ENCODE measurements at regions not wholly inside any gene's neighbourhood (a gene's known extent, or its start where the extent isn't known, plus 50 kb on each side); places are given as distances from the start of the nearest gene placed in this dataset.

DNA sequence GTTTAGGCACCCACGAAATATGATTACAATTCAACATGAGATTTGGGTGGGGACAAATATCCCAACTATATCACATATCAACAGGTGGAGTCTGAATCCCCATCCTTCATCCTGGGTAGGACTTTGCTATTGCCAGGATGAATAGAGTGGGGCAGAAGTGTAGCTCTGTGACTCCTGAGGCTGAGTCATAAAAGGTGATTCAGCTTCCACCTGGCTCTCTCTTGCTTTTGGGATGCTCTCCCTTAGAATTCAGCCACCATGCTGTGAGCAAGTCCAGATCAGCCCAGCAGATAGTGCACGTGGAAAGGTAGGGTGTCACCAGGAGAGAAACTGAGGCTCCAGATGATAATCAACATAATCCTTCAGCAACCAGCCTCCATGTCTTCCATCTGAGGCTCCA, 193.8 kb upstream of the BCOR start:
- Histone ChIP-seq H3K9ac (ENCODE audit: low read length) (no peak overlapping the region), H3K79me2 (replicated peaks; ENCODE audit: insufficient read depth, low read length) (no peaks in the 10 kb centered on the region), H3K9me2 (ENCODE audit: insufficient read depth, low read length) (no peaks in the 10 kb centered on the region), H4K20me1 (ENCODE audit: insufficient read depth) (no peaks in the 10 kb centered on the region), H3K9me3 (ENCODE audit: low read length) (no peaks in the 10 kb centered on the region), H3K4me3 (ENCODE audit: low read length) (no peak overlapping the region), H3K4me2 (ENCODE audit: low read length) (no peak overlapping the region), H3K36me3 (ENCODE audit: insufficient read depth, low read length) (no peaks in the 10 kb centered on the region), H3K27me3 (ENCODE audit: insufficient read depth, low read depth, low read length) (no peaks in the 10 kb centered on the region), H3F3A (ENCODE audit: insufficient read depth, low read length, poor library complexity, severe bottlenecking) (no peaks in the 10 kb centered on the region), H2AFZ (ENCODE audit: low read depth, low read length) (no peak overlapping the region), H3K27ac (ENCODE audit: low read length) (no peak overlapping the region)
- TF ChIP-seq POLR2AphosphoS5 (IDR thresholded peaks at IDR 0.05) (no peak), EP300 (conservative IDR thresholded peaks at IDR 0.05; ENCODE audit: poor library complexity, severe bottlenecking) (no peak), RAD21 (conservative IDR thresholded peaks at IDR 0.05) (no peak), TAF1 (IDR thresholded peaks at IDR 0.05; ENCODE audit: low read depth) (no peak)
- TF ChIP-seq, protein P1, sequence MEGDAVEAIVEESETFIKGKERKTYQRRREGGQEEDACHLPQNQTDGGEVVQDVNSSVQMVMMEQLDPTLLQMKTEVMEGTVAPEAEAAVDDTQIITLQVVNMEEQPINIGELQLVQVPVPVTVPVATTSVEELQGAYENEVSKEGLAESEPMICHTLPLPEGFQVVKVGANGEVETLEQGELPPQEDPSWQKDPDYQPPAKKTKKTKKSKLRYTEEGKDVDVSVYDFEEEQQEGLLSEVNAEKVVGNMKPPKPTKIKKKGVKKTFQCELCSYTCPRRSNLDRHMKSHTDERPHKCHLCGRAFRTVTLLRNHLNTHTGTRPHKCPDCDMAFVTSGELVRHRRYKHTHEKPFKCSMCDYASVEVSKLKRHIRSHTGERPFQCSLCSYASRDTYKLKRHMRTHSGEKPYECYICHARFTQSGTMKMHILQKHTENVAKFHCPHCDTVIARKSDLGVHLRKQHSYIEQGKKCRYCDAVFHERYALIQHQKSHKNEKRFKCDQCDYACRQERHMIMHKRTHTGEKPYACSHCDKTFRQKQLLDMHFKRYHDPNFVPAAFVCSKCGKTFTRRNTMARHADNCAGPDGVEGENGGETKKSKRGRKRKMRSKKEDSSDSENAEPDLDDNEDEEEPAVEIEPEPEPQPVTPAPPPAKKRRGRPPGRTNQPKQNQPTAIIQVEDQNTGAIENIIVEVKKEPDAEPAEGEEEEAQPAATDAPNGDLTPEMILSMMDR (IDR thresholded peaks at IDR 0.05; ENCODE audit: poor library complexity, severe bottlenecking) = no peak

DNA sequence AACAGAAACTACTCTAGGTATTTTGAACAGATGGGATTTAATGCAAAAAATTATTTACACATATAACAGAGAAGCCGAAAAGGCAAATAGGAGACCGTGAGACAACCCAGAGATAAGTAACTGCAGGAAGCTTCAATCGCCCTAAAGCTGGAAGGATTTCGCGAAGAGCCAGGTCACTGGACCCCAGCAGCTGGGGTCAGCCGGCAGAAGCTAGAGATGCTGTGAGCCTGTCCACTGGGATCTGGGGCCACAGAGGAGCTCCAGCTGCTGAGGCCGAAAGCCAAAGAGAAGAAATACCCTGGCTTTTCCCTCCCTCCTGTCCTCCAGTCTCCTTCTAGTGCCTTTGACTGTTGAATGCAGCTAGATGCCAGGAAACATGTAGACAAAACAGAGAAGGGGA, 192.8 kb upstream of the BCOR start:
- Histone ChIP-seq H3K27me3 (ENCODE audit: insufficient read depth, low read depth, low read length) (no peaks in the 10 kb centered on the region), H3K4me2 (ENCODE audit: low read length) (no peak overlapping the region), H3K4me3 (ENCODE audit: low read length) (no peak overlapping the region), H3K9ac (ENCODE audit: low read length) (no peak overlapping the region), H3K9me3 (ENCODE audit: low read length) (no peaks in the 10 kb centered on the region), H3K79me2 (replicated peaks; ENCODE audit: insufficient read depth, low read length) (no peaks in the 10 kb centered on the region), H3F3A (ENCODE audit: insufficient read depth, low read length, poor library complexity, severe bottlenecking) (no peaks in the 10 kb centered on the region), H4K20me1 (ENCODE audit: insufficient read depth) (no peaks in the 10 kb centered on the region), H3K36me3 (ENCODE audit: insufficient read depth, low read length) (no peaks in the 10 kb centered on the region), H3K9me2 (ENCODE audit: insufficient read depth, low read length) (no peaks in the 10 kb centered on the region), H3K27ac (ENCODE audit: low read length) (no peak overlapping the region), H2AFZ (ENCODE audit: low read depth, low read length) (no peak overlapping the region)
- no peak for TF ChIP-seq EZH2 (IDR thresholded peaks at IDR 0.05; ENCODE audit: borderline replicate concordance, insufficient read depth, low read length, poor library complexity, severe bottlenecking)
- no peak for TF ChIP-seq RAD21 (conservative IDR thresholded peaks at IDR 0.05)
- TF ChIP-seq, protein P2, sequence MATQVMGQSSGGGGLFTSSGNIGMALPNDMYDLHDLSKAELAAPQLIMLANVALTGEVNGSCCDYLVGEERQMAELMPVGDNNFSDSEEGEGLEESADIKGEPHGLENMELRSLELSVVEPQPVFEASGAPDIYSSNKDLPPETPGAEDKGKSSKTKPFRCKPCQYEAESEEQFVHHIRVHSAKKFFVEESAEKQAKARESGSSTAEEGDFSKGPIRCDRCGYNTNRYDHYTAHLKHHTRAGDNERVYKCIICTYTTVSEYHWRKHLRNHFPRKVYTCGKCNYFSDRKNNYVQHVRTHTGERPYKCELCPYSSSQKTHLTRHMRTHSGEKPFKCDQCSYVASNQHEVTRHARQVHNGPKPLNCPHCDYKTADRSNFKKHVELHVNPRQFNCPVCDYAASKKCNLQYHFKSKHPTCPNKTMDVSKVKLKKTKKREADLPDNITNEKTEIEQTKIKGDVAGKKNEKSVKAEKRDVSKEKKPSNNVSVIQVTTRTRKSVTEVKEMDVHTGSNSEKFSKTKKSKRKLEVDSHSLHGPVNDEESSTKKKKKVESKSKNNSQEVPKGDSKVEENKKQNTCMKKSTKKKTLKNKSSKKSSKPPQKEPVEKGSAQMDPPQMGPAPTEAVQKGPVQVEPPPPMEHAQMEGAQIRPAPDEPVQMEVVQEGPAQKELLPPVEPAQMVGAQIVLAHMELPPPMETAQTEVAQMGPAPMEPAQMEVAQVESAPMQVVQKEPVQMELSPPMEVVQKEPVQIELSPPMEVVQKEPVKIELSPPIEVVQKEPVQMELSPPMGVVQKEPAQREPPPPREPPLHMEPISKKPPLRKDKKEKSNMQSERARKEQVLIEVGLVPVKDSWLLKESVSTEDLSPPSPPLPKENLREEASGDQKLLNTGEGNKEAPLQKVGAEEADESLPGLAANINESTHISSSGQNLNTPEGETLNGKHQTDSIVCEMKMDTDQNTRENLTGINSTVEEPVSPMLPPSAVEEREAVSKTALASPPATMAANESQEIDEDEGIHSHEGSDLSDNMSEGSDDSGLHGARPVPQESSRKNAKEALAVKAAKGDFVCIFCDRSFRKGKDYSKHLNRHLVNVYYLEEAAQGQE (IDR thresholded peaks at IDR 0.05; ENCODE audit: borderline replicate concordance) = no peak
- TF ChIP-seq, protein P1 (IDR thresholded peaks at IDR 0.05; ENCODE audit: poor library complexity, severe bottlenecking) = no peak

Measured in neural cell (in vitro differentiated cells).